Thyroid gland (tissue), 4 donors: ENCODE measurements at regions not wholly inside any gene's neighbourhood (a gene's known extent, or its start where the extent isn't known, plus 50 kb on each side); places are given as distances from the start of the nearest gene placed in this dataset.

Experiments
- DNase-seq, 2 donors: peaks; one replicate each; pipeline ENCODE4 v3.0.0-alpha.2; 2019
- H3K27ac ChIP-seq, 3 donors: fragments of 200-600 bp; sonication (generic); 1 replicate in 2 of 3; 2 replicates in 1 of 3; pipeline ENCODE4 v1.5.1; 2016 to 2019; ENCODE audit warnings: mild to moderate bottlenecking in 1 of 3, moderate library complexity in 1 of 3
- H3K27me3 ChIP-seq: fragments of 200-600 bp; sonication (generic); one replicate; pipeline ENCODE4 v1.5.1; 2019
- H3K36me3 ChIP-seq, 2 donors: fragments of 200-600 bp; sonication (generic); one replicate each; pipeline ENCODE4 v1.5.1; 2016 to 2019
- H3K4me1 ChIP-seq, 2 donors: fragments of 200-600 bp; sonication (generic); one replicate each; pipeline ENCODE4 v1.5.1; 2017 to 2019
- H3K4me3 ChIP-seq, 3 donors: fragments of 200-600 bp; sonication (generic); replicated peaks in 1 of 3; 1 replicate in 2 of 3; 2 replicates in 1 of 3; pipeline ENCODE4 v1.5.1; 2016; ENCODE audit warnings: mild to moderate bottlenecking in 1 of 3
- H3K9me3 ChIP-seq: fragments of 200-600 bp; sonication (generic); one replicate; pipeline ENCODE4 v1.5.1; 2017
- POLR2A ChIP-seq, 2 donors: fragments of 450-650 bp; IDR thresholded peaks; one replicate each; pipeline ENCODE4 v1.6.1; 2017; ENCODE audit warnings: antibody characterized with exemption in 2 of 2, mild to moderate bottlenecking in 2 of 2, moderate library complexity in 1 of 2
- WGBS, 2 donors: methylation state at CpG; one replicate each; pipeline ENCODE4 v1.1.5; 2017; 5-methylcytosine and 5-hydroxymethylcytosine counted together
- intact Hi-C: fragments of 100-400 bp; cut with DNase I; formaldehyde crosslinking; loops from one replicate; pipeline ENCODE4 v1.15.1; 2023
- TF ChIP-seq, protein P1 (sequence below), 6 experiments: fragments of 200-600 bp in 3 of 6; fragments of 450-650 bp in 3 of 6; sonication (generic) in 3 of 6; IDR thresholded peaks; one replicate each; pipeline ENCODE4 v1.5.1; 2016 to 2019; ENCODE audit warnings: antibody characterized with exemption in 6 of 6, mild to moderate bottlenecking in 2 of 6, inconsistent platforms in 1 of 6, moderate library complexity in 1 of 6

DNA sequence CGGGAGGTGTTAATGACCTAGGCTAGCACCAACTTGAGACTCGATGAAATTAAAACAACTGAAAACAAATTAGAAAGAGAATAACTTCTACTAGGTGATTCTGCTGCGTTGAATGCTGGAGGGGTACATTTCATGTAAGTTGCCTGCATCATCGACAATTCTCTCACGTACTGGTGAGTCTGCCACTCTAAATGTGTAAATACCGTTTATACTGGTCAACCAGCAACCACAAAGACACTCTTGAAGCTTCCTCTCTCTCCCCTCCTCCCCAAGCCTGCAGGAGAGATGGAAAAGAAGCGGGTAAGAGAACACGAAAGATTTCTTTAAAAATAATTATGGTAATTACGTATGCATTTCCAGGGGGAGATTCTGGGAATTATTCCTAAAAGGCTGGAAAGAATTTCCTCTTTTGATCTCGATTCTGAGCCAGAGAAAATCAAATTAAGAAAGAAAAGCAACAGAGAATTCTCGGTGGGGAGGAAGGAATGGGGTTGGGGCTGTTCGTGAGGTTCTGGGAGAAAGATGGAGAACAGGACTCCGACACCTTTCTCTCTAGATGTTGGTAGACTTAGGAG lies 68.6 kb upstream of the MRTFB start:
- peaks cover 0 to 9% of the 10 kb centered on the region in 2 donors for H3K4me1 ChIP-seq
- no peaks in the 10 kb centered on the region for H3K27me3 ChIP-seq
- no peak overlapping the region for H3K4me3 ChIP-seq
- H3K27ac ChIP-seq, result peak overlapping the region in 2 of 3 donors; percentile 38 to 44
- H3K9me3 ChIP-seq, result no peaks in the 10 kb centered on the region
- WGBS, 2 donors, result 56 to 64% methylated on average over 13 of the region's 13 CpGs
- no peak for DNase-seq
- no peaks in the 10 kb centered on the region for H3K36me3 ChIP-seq
- intact Hi-C loops, result loop anchor here (10.0 kb wide), 1 partner anchor 78 kb away; the partner anchor contains the start of gene ERCC4
- no peak for TF ChIP-seq POLR2A (IDR thresholded peaks at IDR 0.05)
- TF ChIP-seq, protein P1, sequence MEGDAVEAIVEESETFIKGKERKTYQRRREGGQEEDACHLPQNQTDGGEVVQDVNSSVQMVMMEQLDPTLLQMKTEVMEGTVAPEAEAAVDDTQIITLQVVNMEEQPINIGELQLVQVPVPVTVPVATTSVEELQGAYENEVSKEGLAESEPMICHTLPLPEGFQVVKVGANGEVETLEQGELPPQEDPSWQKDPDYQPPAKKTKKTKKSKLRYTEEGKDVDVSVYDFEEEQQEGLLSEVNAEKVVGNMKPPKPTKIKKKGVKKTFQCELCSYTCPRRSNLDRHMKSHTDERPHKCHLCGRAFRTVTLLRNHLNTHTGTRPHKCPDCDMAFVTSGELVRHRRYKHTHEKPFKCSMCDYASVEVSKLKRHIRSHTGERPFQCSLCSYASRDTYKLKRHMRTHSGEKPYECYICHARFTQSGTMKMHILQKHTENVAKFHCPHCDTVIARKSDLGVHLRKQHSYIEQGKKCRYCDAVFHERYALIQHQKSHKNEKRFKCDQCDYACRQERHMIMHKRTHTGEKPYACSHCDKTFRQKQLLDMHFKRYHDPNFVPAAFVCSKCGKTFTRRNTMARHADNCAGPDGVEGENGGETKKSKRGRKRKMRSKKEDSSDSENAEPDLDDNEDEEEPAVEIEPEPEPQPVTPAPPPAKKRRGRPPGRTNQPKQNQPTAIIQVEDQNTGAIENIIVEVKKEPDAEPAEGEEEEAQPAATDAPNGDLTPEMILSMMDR (IDR thresholded peaks at IDR 0.05), result no peak

DNA sequence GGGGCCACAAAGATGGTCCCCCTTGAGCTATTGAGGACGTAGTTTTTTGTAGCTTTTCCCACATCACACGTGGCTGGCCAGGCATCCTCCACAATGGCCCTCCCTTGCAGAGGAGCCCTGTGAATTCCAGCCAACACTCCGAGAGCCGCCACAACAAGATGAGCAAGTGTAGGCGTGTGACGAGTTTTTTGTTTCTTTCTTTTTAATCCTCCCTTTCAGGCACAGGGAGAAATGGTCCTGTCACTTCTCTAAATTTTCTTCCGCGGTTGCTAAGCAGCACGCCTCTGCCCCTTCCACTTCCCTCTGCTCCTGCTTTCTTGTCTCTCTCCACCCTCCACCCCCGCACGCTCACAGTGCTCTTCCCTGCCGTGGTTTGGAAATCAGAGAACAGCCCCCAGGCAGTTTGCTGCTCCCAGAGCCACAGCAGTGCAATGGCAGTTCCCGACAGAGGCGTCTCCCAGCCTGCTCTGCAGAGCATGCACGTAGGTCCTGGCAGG lies 68.0 kb upstream of the MRTFB start:
- intact Hi-C loops, result loop anchor here (10.0 kb wide), 1 partner anchor 78 kb away; the partner anchor contains the start of gene ERCC4
- no peak for TF ChIP-seq POLR2A (IDR thresholded peaks at IDR 0.05)
- TF ChIP-seq, protein P1 (IDR thresholded peaks at IDR 0.05), result peak in 2 of 6 experiments; percentile 13 to 48
- H3K4me1 ChIP-seq, result peaks cover 0 to 9% of the 10 kb centered on the region in 2 donors
- H3K36me3 ChIP-seq, result no peaks in the 10 kb centered on the region
- H3K4me3 ChIP-seq, result peak overlapping the region in 1 of 3 donors; percentile 1
- H3K9me3 ChIP-seq, result no peaks in the 10 kb centered on the region
- peak overlapping the region in 2 of 3 donors; percentile 38 to 44 for H3K27ac ChIP-seq
- DNase-seq, result peak; percentile 35 to 47
- 4 to 9% methylated on average over 15 of the region's 15 CpGs for WGBS, 2 donors
- no peaks in the 10 kb centered on the region for H3K27me3 ChIP-seq

DNA sequence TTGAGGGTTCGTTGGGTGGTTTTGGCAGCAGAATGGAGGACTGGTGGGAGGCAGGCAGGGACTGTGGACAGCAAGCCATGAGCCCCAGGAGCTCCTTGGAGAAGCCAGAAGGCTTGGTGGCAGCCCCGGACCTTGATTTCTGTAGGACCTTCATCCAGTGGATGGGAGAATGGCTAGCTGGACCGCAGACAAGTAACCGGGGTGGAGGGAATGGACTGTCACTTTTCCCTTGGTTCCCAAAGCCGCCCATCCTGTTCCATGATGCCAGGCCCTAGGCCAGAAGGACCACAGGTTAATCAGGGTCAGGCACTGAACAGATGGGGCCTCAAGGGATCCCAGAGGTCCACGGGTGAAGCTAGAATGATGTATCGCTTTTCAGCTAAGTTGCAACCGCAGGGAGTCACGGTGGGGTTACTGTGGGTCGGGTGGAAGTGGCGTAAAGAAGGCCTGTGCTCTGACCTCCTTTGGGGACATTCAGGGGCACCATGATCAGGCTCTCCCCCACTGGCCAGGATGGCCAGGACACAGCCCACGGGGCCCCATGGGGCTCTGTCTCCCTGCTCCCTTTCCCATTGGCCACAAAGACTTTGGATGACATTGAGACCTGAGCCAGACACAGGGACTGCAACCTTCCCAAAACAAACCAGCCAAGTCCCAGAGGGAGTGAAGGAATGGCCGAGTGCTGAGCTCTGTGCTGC lies 66.9 kb upstream of the MRTFB start:
- peak in 1 of 2 donors; percentile 6 for DNase-seq
- H3K27me3 ChIP-seq, result no peaks in the 10 kb centered on the region
- 84 to 94% methylated on average over 11 to 12 of the region's 13 CpGs for WGBS, 2 donors

DNA sequence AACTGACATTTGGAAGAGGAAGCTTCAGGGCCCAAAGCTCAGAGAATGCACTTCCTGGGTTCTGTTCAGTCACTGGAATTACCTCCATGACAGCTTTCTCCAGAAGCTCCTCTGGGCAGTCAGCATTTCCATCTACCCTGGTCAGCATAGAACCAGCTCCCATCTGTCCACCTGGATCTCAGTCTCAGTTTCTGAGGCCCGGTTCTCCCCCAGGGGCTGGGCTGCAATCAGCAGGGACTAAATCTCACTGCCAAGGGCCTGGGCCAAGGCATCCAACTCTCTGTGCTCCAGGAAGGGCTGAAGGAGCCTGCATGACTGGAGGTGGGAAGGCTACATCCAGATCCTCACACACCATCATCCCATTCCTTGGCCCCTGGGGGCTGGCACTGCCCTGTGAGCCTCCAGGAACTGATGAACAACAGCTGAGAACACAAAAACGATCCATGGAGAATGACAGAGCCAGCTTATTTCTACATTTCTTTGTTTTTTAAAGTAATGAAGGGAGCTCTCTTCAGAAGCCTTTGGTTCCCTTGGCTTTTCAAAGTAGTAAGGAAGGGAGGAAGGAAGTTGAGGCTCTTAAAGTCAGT lies 66.3 kb upstream of the MRTFB start:
- no peaks in the 10 kb centered on the region for H3K9me3 ChIP-seq
- TF ChIP-seq POLR2A (IDR thresholded peaks at IDR 0.05), result no peak
- TF ChIP-seq, protein P1 (IDR thresholded peaks at IDR 0.05), result no peak
- no peak overlapping the region for H3K4me3 ChIP-seq
- DNase-seq, result no peak
- intact Hi-C loops, result loop anchor here (10.0 kb wide), 1 partner anchor 80 kb away; the partner anchor contains the start of gene ERCC4
- no peaks in the 10 kb centered on the region for H3K27me3 ChIP-seq
- peak overlapping the region; percentile 27 to 54 (median 51) for H3K27ac ChIP-seq
- no peaks in the 10 kb centered on the region for H3K36me3 ChIP-seq
- WGBS, 2 donors, result 55 to 58% methylated on average over 1 to 2 of the region's 2 CpGs
- peaks cover 0 to 9% of the 10 kb centered on the region in 2 donors for H3K4me1 ChIP-seq

More for the DNA sequence above, 66.9 kb upstream of the MRTFB start:
- intact Hi-C loops, result loop anchor here (10.0 kb wide), 1 partner anchor 79 kb away; the partner anchor contains the start of gene ERCC4
- TF ChIP-seq, protein P1 (IDR thresholded peaks at IDR 0.05), result no peak
- TF ChIP-seq POLR2A (IDR thresholded peaks at IDR 0.05), result no peak
- H3K36me3 ChIP-seq, result no peaks in the 10 kb centered on the region
- H3K4me3 ChIP-seq, result no peak overlapping the region
- peak overlapping the region in 2 of 3 donors; percentile 27 to 44 for H3K27ac ChIP-seq
- H3K4me1 ChIP-seq, result peaks cover 0 to 9% of the 10 kb centered on the region in 2 donors
- H3K9me3 ChIP-seq, result no peaks in the 10 kb centered on the region
